Osteocyte (in vitro differentiated cells): ENCODE measurements at regions not wholly inside any gene's neighbourhood (a gene's known extent, or its start where the extent isn't known, plus 50 kb on each side); places are given as distances from the start of the nearest gene placed in this dataset.
"Not testable (repeated sequence)": the region's sequence is repeated elsewhere in the genome, so short reads cannot be mapped to it uniquely, and the experiment has no call there.

Experiments
- DNase-seq: peaks from one replicate; pipeline ENCODE4 v3.0.0; 2021; ENCODE audit warnings: mixed read lengths; ENCODE audit not compliant: unreplicated experiment; ENCODE audit errors: extremely low spot score
- H3K27ac Mint-ChIP-seq: one replicate; pipeline ENCODE4 v1.8.0; 2021; ENCODE audit warnings: mild to moderate bottlenecking, mixed read lengths; ENCODE audit not compliant: unreplicated experiment
- H3K27me3 Mint-ChIP-seq: one replicate; pipeline ENCODE4 v1.8.0; 2021; ENCODE audit warnings: mixed read lengths; ENCODE audit not compliant: unreplicated experiment
- H3K36me3 Mint-ChIP-seq: one replicate; pipeline ENCODE4 v1.8.0; 2021; ENCODE audit warnings: mixed read lengths; ENCODE audit not compliant: unreplicated experiment
- H3K4me1 Mint-ChIP-seq: one replicate; pipeline ENCODE4 v1.8.0; 2021; ENCODE audit warnings: mixed read lengths; ENCODE audit not compliant: unreplicated experiment
- H3K4me3 Mint-ChIP-seq: one replicate; pipeline ENCODE4 v1.8.0; 2021; ENCODE audit warnings: mild to moderate bottlenecking, moderate library complexity, mixed read lengths; ENCODE audit not compliant: unreplicated experiment
- H3K9me3 Mint-ChIP-seq: one replicate; pipeline ENCODE4 v1.8.0; 2021; ENCODE audit warnings: mixed read lengths; ENCODE audit not compliant: unreplicated experiment
- TF ChIP-seq, protein P1 (sequence below): fragments of 200-600 bp; sonication (generic); IDR thresholded peaks from 2 replicates; pipeline ENCODE4 v1.5.0; 2021; ENCODE audit warnings: antibody characterized with exemption, mild to moderate bottlenecking, moderate library complexity

DNA sequence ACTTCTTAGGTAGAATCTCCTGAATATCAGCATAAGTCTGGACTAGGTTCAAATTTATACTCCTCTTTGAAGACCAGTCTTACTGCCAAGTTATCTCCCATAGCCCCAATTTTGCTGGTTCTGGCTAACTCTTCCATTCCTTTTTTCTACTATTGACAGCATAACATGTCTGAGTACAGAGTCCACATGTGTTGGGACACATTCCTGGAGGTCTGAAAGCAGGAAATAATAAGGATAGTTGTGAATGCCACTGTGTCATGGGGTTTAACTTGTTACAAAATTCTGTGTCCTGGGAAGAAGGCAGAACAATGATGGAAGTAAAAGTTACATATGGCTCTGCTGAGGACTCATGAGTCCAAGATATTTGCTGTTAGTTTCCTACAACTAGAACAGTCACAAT is 57.4 kb upstream of the ZBTB20 start:
- H3K4me1 Mint-ChIP-seq = peaks cover 9% of the 10 kb centered on the region
- H3K27me3 Mint-ChIP-seq = no peaks in the 10 kb centered on the region
- TF ChIP-seq, protein P1, sequence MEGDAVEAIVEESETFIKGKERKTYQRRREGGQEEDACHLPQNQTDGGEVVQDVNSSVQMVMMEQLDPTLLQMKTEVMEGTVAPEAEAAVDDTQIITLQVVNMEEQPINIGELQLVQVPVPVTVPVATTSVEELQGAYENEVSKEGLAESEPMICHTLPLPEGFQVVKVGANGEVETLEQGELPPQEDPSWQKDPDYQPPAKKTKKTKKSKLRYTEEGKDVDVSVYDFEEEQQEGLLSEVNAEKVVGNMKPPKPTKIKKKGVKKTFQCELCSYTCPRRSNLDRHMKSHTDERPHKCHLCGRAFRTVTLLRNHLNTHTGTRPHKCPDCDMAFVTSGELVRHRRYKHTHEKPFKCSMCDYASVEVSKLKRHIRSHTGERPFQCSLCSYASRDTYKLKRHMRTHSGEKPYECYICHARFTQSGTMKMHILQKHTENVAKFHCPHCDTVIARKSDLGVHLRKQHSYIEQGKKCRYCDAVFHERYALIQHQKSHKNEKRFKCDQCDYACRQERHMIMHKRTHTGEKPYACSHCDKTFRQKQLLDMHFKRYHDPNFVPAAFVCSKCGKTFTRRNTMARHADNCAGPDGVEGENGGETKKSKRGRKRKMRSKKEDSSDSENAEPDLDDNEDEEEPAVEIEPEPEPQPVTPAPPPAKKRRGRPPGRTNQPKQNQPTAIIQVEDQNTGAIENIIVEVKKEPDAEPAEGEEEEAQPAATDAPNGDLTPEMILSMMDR = no peak
- H3K9me3 Mint-ChIP-seq = no peaks in the 10 kb centered on the region
- H3K4me3 Mint-ChIP-seq = no peak overlapping the region
- no peak for DNase-seq
- H3K36me3 Mint-ChIP-seq = peaks cover 2% of the 10 kb centered on the region
- H3K27ac Mint-ChIP-seq = no peak overlapping the region

- Mint-ChIP-seq H3K27ac (no peak overlapping the region), H3K36me3 (no peaks in the 10 kb centered on the region), H3K9me3 (no peaks in the 10 kb centered on the region), H3K4me1 (no peaks in the 10 kb centered on the region), H3K4me3 (no peak overlapping the region), H3K27me3 (no peaks in the 10 kb centered on the region)
- TF ChIP-seq, protein P1 = no peak
- DNase-seq = no peak
Observed at GRCh38 chr3:115208066-115208750, 61.1 kb upstream of the ZBTB20 start.

GRCh38 chr3:115211810-115212492 is 64.9 kb upstream of the ZBTB20 start:
- no peaks in the 10 kb centered on the region for H3K27me3 Mint-ChIP-seq
- TF ChIP-seq, protein P1 = no peak
- no peak for DNase-seq
- no peak overlapping the region for H3K4me3 Mint-ChIP-seq
- no peaks in the 10 kb centered on the region for H3K4me1 Mint-ChIP-seq
- H3K36me3 Mint-ChIP-seq = peaks cover 4% of the 10 kb centered on the region
- no peak overlapping the region for H3K27ac Mint-ChIP-seq
- no peaks in the 10 kb centered on the region for H3K9me3 Mint-ChIP-seq

GRCh38 chr3:115212615-115213014 is 65.5 kb upstream of the ZBTB20 start:
- H3K27ac Mint-ChIP-seq = no peak overlapping the region
- H3K36me3 Mint-ChIP-seq = peaks cover 4% of the 10 kb centered on the region
- no peak for DNase-seq
- H3K4me3 Mint-ChIP-seq = no peak overlapping the region
- H3K9me3 Mint-ChIP-seq = no peaks in the 10 kb centered on the region
- H3K4me1 Mint-ChIP-seq = peaks cover 1% of the 10 kb centered on the region
- TF ChIP-seq, protein P1 = no peak
- no peaks in the 10 kb centered on the region for H3K27me3 Mint-ChIP-seq

- DNase-seq, H3K36me3 Mint-ChIP-seq, H3K4me1 Mint-ChIP-seq, H3K27me3 Mint-ChIP-seq, H3K27ac Mint-ChIP-seq, H3K9me3 Mint-ChIP-seq, H3K4me3 Mint-ChIP-seq: not testable (repeated sequence)
Observed at GRCh38 chr3:115213052-115213451, 66.0 kb upstream of the ZBTB20 start.
